ENCODE measurements at regions not wholly inside any gene's neighbourhood (a gene's known extent, or its start where the extent isn't known, plus 50 kb on each side); places are given as distances from the start of the nearest gene placed in this dataset.

DNA sequence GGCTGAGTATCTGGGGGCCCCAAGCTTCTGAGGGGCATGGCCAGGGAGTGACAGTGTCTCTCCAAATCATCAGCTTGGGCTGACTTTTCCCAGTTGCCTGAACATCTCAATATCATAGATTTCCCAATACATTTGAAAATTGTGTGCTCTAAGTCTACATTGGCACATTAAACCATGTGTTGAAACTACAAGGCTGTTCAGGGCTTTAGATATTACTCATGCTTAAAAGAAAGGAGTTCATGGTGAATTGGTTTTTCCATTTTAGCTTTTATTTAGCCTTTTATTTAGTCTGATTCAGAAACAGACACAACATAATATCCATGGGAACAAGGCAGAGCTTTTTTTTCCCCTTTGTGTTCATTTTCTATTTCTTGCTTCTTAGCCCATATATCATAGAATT lies 49.9 kb upstream of the GALR1 start:
- ATAC-seq (no peak), DNase-seq (no peak)
- no peak overlapping the region for H3K4me3 ChIP-seq
- H3K9me3 ChIP-seq, result peaks cover 0 to 12% (median 0%) of the 10 kb centered on the region in 11 donors
- no peaks in the 10 kb centered on the region for H3K4me1 ChIP-seq
- intact Hi-C loops (cut with DNase I), result loop anchor here in 1 of 10 donors (10.0 kb wide), 1 partner anchor 65 kb away; the partner anchor contains the start of gene MBP
- H3K27ac ChIP-seq, result no peak overlapping the region
- H3K27me3 ChIP-seq, result peaks cover 0 to 9% (median 0%) of the 10 kb centered on the region in 7 donors
- no peaks in the 10 kb centered on the region for H3K36me3 ChIP-seq
- TF ChIP-seq, protein P1, sequence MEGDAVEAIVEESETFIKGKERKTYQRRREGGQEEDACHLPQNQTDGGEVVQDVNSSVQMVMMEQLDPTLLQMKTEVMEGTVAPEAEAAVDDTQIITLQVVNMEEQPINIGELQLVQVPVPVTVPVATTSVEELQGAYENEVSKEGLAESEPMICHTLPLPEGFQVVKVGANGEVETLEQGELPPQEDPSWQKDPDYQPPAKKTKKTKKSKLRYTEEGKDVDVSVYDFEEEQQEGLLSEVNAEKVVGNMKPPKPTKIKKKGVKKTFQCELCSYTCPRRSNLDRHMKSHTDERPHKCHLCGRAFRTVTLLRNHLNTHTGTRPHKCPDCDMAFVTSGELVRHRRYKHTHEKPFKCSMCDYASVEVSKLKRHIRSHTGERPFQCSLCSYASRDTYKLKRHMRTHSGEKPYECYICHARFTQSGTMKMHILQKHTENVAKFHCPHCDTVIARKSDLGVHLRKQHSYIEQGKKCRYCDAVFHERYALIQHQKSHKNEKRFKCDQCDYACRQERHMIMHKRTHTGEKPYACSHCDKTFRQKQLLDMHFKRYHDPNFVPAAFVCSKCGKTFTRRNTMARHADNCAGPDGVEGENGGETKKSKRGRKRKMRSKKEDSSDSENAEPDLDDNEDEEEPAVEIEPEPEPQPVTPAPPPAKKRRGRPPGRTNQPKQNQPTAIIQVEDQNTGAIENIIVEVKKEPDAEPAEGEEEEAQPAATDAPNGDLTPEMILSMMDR (IDR thresholded peaks at IDR 0.05), result no peak

All from heart right ventricle (tissue), 15 donors.